ENCODE measurements at regions not wholly inside any gene's neighbourhood (a gene's known extent, or its start where the extent isn't known, plus 50 kb on each side); places are given as distances from the start of the nearest gene placed in this dataset.

DNA sequence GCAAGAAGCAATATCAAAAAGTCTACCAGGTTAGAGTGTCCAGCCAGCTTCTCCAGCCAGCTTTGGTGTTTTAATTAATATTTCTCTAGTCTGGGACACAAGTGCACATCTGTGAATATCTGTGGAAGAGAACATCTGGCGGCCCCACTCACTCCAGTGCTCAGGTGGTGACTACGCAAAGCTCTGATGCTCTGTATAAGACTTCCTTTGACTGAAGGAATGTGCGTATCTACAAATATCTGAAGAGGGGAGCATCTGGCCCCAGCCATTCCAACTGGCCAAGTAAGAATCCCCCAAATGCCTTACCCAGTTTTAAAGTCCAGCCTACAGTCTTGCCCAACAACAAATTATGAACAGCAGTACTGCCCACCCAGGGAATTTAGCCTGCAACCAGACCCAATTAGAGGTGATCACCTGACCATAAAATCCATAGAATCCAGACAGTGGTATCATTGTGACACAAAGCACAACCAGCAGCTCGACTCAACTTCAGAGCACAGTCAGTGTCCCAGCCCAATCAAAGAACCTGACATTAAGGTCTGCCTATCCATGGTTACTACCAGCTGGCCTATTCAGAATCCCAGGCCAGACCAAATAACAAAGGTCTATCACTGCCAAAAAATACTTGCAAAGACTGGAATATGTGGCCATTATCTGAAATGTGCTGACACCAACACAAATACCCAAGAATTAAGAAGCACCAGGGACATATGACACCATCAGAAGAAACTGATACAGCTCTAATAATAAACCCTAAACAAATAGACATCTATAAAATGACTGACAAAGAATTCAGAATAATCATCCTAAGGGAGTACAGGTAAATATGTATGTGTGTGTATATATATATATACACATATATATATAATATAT, 76.1 kb upstream of the MANEA start:
- no peak overlapping the region for H2AK5ac ChIP-seq (ENCODE audit: low read depth, low read length)
- H4K8ac ChIP-seq (ENCODE audit: extremely low read depth, insufficient read depth, low read length), result no peak overlapping the region
- H2AFZ ChIP-seq (ENCODE audit: low read length), result no peak overlapping the region
- no peaks in the 10 kb centered on the region for H3K79me1 ChIP-seq (ENCODE audit: low read depth, low read length)
- no peak overlapping the region for H3K4me3 ChIP-seq (ENCODE audit: extremely low read depth in 1 of 4, insufficient read depth in 2 of 4, low read depth in 3 of 4, low read length in 4 of 4)
- CTCF ChIA-PET (ENCODE audit: partially characterized antibody), result interaction anchor here (0.8 kb wide), 1 partner anchor 421 kb away, joined by 3 read pairs; no protein-coding TSS in a partner anchor
- WGBS, 2 experiments (ENCODE audit: extremely low coverage in 1 of 2, insufficient coverage in 1 of 2, insufficient read length in 1 of 2, insufficient replicate concordance in 2 of 2, low coverage in 1 of 2, low lambda C conversion rate in 2 of 2, missing lambda C conversion rate in 1 of 2), result 92% methylated on average over 4 of the region's 4 CpGs; no CpG with 5 or more reads in 1 of the 2 experiments
- H2BK20ac ChIP-seq (ENCODE audit: low read length), result no peak overlapping the region
- H3K36me3 ChIP-seq (ENCODE audit: control insufficient read depth in 2 of 4, insufficient read depth in 4 of 4, low read length in 3 of 4), result peaks cover 0 to 6% (median 0%) of the 10 kb centered on the region in 4 experiments; a peak in 1 of 8 replicates
- no peak overlapping the region for H3K56ac ChIP-seq (replicated peaks; ENCODE audit: insufficient read length, low read depth, low read length)
- POLR2A ChIA-PET (ENCODE audit: partially characterized antibody), result no interaction called here
- no peak overlapping the region for H2BK120ac ChIP-seq (replicated peaks; ENCODE audit: low read depth, low read length)
- FAIRE-seq, result no peak
- H3K14ac ChIP-seq (ENCODE audit: insufficient read length), result no peak overlapping the region
- no peak overlapping the region for H3K27ac ChIP-seq (ENCODE audit: low read depth, low read length)
- no peaks in the 10 kb centered on the region for H3K79me2 ChIP-seq (ENCODE audit: control insufficient read depth in 1 of 2, insufficient read depth in 2 of 2, low read length in 2 of 2)
- H3K23me2 ChIP-seq (ENCODE audit: low read depth, low read length), result no peaks in the 10 kb centered on the region
- H2BK15ac ChIP-seq (ENCODE audit: low read length), result no peak overlapping the region
- no peak overlapping the region for H3K9ac ChIP-seq (replicated peaks in 1 of 4; ENCODE audit: extremely low read depth in 1 of 4, low read depth in 3 of 4, low read length in 3 of 4)
- H2BK5ac ChIP-seq (ENCODE audit: low read depth, low read length), result no peak overlapping the region
- H3K4ac ChIP-seq (replicated peaks; ENCODE audit: insufficient read length, low read depth, low read length), result no peak overlapping the region
- H4K5ac ChIP-seq (ENCODE audit: insufficient read length, low read depth, low read length), result no peak overlapping the region
- H3K4me2 ChIP-seq (ENCODE audit: insufficient read depth in 1 of 2, low read depth in 2 of 2, low read length in 2 of 2), result no peak overlapping the region
- H3K27me3 ChIP-seq (replicated peaks in 1 of 4; ENCODE audit: control insufficient read depth in 3 of 4, extremely low read depth in 1 of 4, insufficient read depth in 3 of 4, low read length in 3 of 4), result no peaks in the 10 kb centered on the region
- H3K9me3 ChIP-seq (ENCODE audit: insufficient read depth in 2 of 2, low read depth in 1 of 2, low read length in 1 of 2), result peaks cover 8 to 10% of the 10 kb centered on the region in 2 experiments; a peak in 3 of 4 replicates
- DNase-seq (ENCODE audit: low read depth in 1 of 2, low spot score in 2 of 2), result no peak
- H3K18ac ChIP-seq (ENCODE audit: extremely low read depth, low read length), result no peak overlapping the region
- no peaks in the 10 kb centered on the region for H3K4me1 ChIP-seq (replicated peaks in 1 of 4; ENCODE audit: control insufficient read depth in 3 of 4, insufficient read depth in 4 of 4, low read length in 3 of 4)
- H4K91ac ChIP-seq (replicated peaks; ENCODE audit: insufficient read length, low read length), result no peak overlapping the region
- H3K23ac ChIP-seq (ENCODE audit: insufficient read length), result no peak overlapping the region
- no peak overlapping the region for H2BK12ac ChIP-seq (ENCODE audit: low read depth, low read length)
- TF ChIP-seq USF2 (IDR thresholded peaks at IDR 0.05; ENCODE audit: low read length), result no peak
- TF ChIP-seq EZH2 (IDR thresholded peaks at IDR 0.05; ENCODE audit: low read depth, low read length, severe bottlenecking), result no peak
- TF ChIP-seq BCL11A (IDR thresholded peaks at IDR 0.05; ENCODE audit: low read depth in 2 of 2, low read length in 2 of 2), result no peak
- H4K20me1 ChIP-seq (replicated peaks in 1 of 2; ENCODE audit: control insufficient read depth in 1 of 2, insufficient read depth in 2 of 2, low read length in 2 of 2), result no peaks in the 10 kb centered on the region
